Glutamatergic neuron (in vitro differentiated cells): ENCODE measurements at regions not wholly inside any gene's neighbourhood (a gene's known extent, or its start where the extent isn't known, plus 50 kb on each side); places are given as distances from the start of the nearest gene placed in this dataset.

Source experiments
- DNase-seq: peaks from one replicate; pipeline ENCODE4 v3.0.0; 2022
- H3K27ac Mint-ChIP-seq: one replicate; pipeline ENCODE4 v1.8.0; 2020; ENCODE audit warnings: mild to moderate bottlenecking, mixed read lengths, inconsistent platforms; ENCODE audit not compliant: unreplicated experiment
- H3K27me3 Mint-ChIP-seq: one replicate; pipeline ENCODE4 v1.8.0; 2020; ENCODE audit warnings: mild to moderate bottlenecking, moderate library complexity, mixed read lengths, inconsistent platforms; ENCODE audit not compliant: unreplicated experiment
- H3K36me3 Mint-ChIP-seq: one replicate; pipeline ENCODE4 v1.8.0; 2020; ENCODE audit warnings: mild to moderate bottlenecking, mixed read lengths, inconsistent platforms; ENCODE audit not compliant: unreplicated experiment
- H3K4me1 Mint-ChIP-seq: one replicate; pipeline ENCODE4 v1.8.0; 2020; ENCODE audit warnings: mild to moderate bottlenecking, low read depth, mixed read lengths, inconsistent platforms; ENCODE audit not compliant: unreplicated experiment
- H3K4me3 Mint-ChIP-seq: one replicate; pipeline ENCODE4 v1.8.0; 2020; ENCODE audit warnings: mild to moderate bottlenecking, mixed read lengths, inconsistent platforms; ENCODE audit not compliant: unreplicated experiment
- H3K9me3 Mint-ChIP-seq: one replicate; pipeline ENCODE4 v1.8.0; 2020; ENCODE audit warnings: mild to moderate bottlenecking, moderate library complexity, mixed read lengths, inconsistent platforms; ENCODE audit not compliant: unreplicated experiment
- CTCF ChIP-seq: fragments of 200-600 bp; sonication (generic); IDR thresholded peaks from one replicate; pipeline ENCODE4 v1.5.0; 2021; ENCODE audit not compliant: partially characterized antibody, unreplicated experiment

DNA sequence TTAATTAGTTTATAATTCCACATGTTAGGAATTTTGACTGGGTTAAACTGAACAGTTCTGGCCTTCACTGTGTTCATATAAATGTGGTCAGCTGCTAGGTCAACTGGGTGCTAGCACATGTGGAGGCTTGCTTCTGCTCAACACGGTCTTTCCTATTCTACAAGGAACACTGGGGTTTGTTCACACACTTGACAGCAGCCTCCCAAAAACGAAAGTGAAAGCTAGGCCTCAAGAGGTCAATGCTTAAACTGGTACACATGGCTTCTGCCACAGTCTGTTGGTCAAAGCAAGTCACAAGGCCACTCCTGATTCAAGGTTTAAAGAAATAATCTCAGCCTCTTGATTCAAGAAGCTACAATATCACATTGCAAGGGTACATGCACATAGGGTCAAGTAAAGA is 126.5 kb downstream of the QDPR start:
- Mint-ChIP-seq H3K9me3 (peaks cover 1% of the 10 kb centered on the region), H3K27ac (no peak overlapping the region), H3K4me1 (no peaks in the 10 kb centered on the region), H3K36me3 (no peaks in the 10 kb centered on the region), H3K27me3 (no peaks in the 10 kb centered on the region), H3K4me3 (no peak overlapping the region)
- no peak for TF ChIP-seq CTCF
- no peak for DNase-seq

DNA sequence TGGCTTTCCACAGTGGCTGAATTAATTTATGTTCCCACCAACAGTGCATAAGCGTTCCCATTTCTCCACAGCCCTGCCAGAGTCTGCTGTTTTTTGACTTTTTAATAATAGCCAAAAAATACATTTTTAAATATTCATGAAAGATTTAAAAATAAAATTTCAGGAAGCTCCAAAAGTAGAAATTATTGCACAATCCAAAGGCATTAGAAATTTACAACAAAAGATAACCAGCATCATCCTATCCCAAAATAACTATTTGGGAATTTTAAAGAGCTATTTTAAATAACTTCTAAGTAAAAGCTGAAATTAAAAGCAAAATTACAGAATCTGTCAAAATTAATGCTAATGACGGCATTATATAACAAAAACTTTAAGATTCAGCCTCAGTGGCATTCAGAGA is 131.5 kb downstream of the QDPR start:
- no peak for TF ChIP-seq CTCF
- no peaks in the 10 kb centered on the region for H3K36me3 Mint-ChIP-seq
- H3K27me3 Mint-ChIP-seq = no peaks in the 10 kb centered on the region
- no peak overlapping the region for H3K27ac Mint-ChIP-seq
- H3K4me1 Mint-ChIP-seq = no peaks in the 10 kb centered on the region
- no peak overlapping the region for H3K4me3 Mint-ChIP-seq
- no peaks in the 10 kb centered on the region for H3K9me3 Mint-ChIP-seq
- DNase-seq = no peak

GRCh38 chr4:17376205-17376604 is 135.7 kb downstream of the QDPR start:
- H3K4me3 Mint-ChIP-seq = no peak overlapping the region
- no peak for TF ChIP-seq CTCF

DNA sequence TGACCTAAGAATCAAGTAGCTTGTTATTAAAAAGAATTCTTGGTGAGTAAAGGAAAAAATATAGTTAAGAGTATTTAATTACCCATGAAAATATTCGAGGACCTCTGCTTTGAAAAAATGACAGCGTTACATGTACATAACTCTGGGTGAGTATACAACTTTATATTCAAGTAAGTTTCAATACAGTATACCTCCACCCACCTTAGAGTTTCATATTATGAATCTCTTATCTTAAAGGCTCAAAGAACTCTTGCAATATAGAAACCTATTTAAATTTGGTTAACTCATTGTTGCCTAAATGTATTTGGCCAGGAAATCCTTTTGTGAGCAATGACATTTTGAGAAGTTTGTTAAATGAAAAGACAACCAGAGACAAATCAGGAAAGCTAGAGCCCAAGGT is 138.2 kb downstream of the QDPR start:
- Mint-ChIP-seq H3K9me3 (no peaks in the 10 kb centered on the region), H3K4me1 (no peaks in the 10 kb centered on the region), H3K4me3 (no peak overlapping the region), H3K27ac (no peak overlapping the region), H3K36me3 (no peaks in the 10 kb centered on the region), H3K27me3 (no peaks in the 10 kb centered on the region)
- no peak for TF ChIP-seq CTCF
- no peak for DNase-seq

More at GRCh38 chr4:17376205-17376604, 135.7 kb downstream of the QDPR start:
- Mint-ChIP-seq H3K4me1 (no peaks in the 10 kb centered on the region), H3K36me3 (no peaks in the 10 kb centered on the region), H3K27ac (no peak overlapping the region), H3K27me3 (no peaks in the 10 kb centered on the region), H3K9me3 (no peaks in the 10 kb centered on the region)
- DNase-seq = no peak

GRCh38 chr4:17370818-17371217 is 141.1 kb downstream of the QDPR start:
- Mint-ChIP-seq H3K4me1 (no peaks in the 10 kb centered on the region), H3K27ac (no peak overlapping the region), H3K27me3 (no peaks in the 10 kb centered on the region), H3K4me3 (no peak overlapping the region), H3K9me3 (no peaks in the 10 kb centered on the region), H3K36me3 (no peaks in the 10 kb centered on the region)
- DNase-seq = no peak
- TF ChIP-seq CTCF = no peak
